ENCODE measurements at regions not wholly inside any gene's neighbourhood (a gene's known extent, or its start where the extent isn't known, plus 50 kb on each side); places are given as distances from the start of the nearest gene placed in this dataset.

DNA sequence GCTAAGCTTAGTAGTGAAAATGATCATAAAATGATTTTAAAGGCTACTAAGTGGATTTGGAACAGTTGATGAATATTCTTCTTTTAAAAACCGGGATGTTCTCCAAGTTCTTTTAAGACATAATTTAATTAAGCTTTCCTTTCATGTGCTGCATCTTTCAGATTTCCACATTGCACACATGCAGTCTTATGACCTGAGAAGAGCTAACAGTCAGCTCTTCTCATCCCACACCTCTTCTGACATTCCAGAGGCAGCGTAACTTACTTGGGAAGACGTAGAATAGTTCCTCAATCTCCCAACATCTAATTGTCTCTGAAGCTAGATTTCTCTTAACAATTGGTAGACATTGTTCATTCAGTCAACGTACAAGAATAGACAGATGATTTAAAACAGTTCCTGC, 181.8 kb downstream of the SP3 start:
- no peak for TF ChIP-seq POLR2A (IDR thresholded peaks at IDR 0.05; ENCODE audit: low read length)
- TF ChIP-seq GATA1 (IDR thresholded peaks at IDR 0.05; ENCODE audit: low read depth, low read length), result no peak

Data from erythroblast (primary cell).